ENCODE measurements at regions not wholly inside any gene's neighbourhood (a gene's known extent, or its start where the extent isn't known, plus 50 kb on each side); places are given as distances from the start of the nearest gene placed in this dataset.
"Not testable (repeated sequence)": the region's sequence is repeated elsewhere in the genome, so short reads cannot be mapped to it uniquely, and the experiment has no call there.

- no peak for DNase-seq (ENCODE audit: low spot score)
Measured at GRCh38 chr6:134402372-134402984, 84.6 kb upstream of the SGK1 start.

GRCh38 chr6:134400941-134401340 is 83.0 kb upstream of the SGK1 start:
- DNase-seq (ENCODE audit: low spot score): no peak

- DNase-seq (ENCODE audit: low spot score): peak; percentile 37
Measured at GRCh38 chr6:134398453-134398852, 80.5 kb upstream of the SGK1 start.

GRCh38 chr6:134397676-134398075 is 79.8 kb upstream of the SGK1 start:
- DNase-seq (ENCODE audit: low spot score): no peak

- DNase-seq (ENCODE audit: low spot score): no peak
Measured at GRCh38 chr6:134394905-134395304, 77.0 kb upstream of the SGK1 start.

- DNase-seq (ENCODE audit: low spot score): no peak
Measured at GRCh38 chr6:134394208-134394607, 76.3 kb upstream of the SGK1 start.

- no peak for DNase-seq (ENCODE audit: low spot score)
Measured at GRCh38 chr6:134391205-134391604, 73.3 kb upstream of the SGK1 start.

GRCh38 chr6:134389658-134390057 is 71.7 kb upstream of the SGK1 start:
- DNase-seq (ENCODE audit: low spot score): no peak

GRCh38 chr6:134389129-134389528 is 71.2 kb upstream of the SGK1 start:
- DNase-seq (ENCODE audit: low spot score): no peak

GRCh38 chr6:134386482-134386881 is 68.6 kb upstream of the SGK1 start:
- DNase-seq (ENCODE audit: low spot score): not testable (repeated sequence)

GRCh38 chr6:134381959-134382358 is 64.0 kb upstream of the SGK1 start:
- no peak for DNase-seq (ENCODE audit: low spot score)

GRCh38 chr6:134379599-134379998 is 61.7 kb upstream of the SGK1 start:
- DNase-seq (ENCODE audit: low spot score): no peak

GRCh38 chr6:134379076-134379475 is 61.2 kb upstream of the SGK1 start:
- DNase-seq (ENCODE audit: low spot score): no peak

- no peak for DNase-seq (ENCODE audit: low spot score)
Measured at GRCh38 chr6:134378426-134378825, 60.5 kb upstream of the SGK1 start.

- no peak for DNase-seq (ENCODE audit: low spot score)
Measured at GRCh38 chr6:134376785-134377184, 58.9 kb upstream of the SGK1 start.

- DNase-seq (ENCODE audit: low spot score): no peak
Measured at GRCh38 chr6:134375220-134375580, 57.3 kb upstream of the SGK1 start.

GRCh38 chr6:134374491-134375219 is 56.7 kb upstream of the SGK1 start:
- DNase-seq (ENCODE audit: low spot score): no peak

- no peak for DNase-seq (ENCODE audit: low spot score)
Measured at GRCh38 chr6:134373993-134374392, 56.1 kb upstream of the SGK1 start.

- DNase-seq (ENCODE audit: low spot score): peak; percentile 67
Measured at GRCh38 chr6:134373282-134373922, 55.5 kb upstream of the SGK1 start.

- peak; percentile 35 for DNase-seq (ENCODE audit: low spot score)
Measured at GRCh38 chr6:134372603-134373281, 54.8 kb upstream of the SGK1 start.

GRCh38 chr6:134368670-134369069 is 50.8 kb upstream of the SGK1 start:
- no peak for DNase-seq (ENCODE audit: low spot score)
